ENCODE measurements at regions not wholly inside any gene's neighbourhood (a gene's known extent, or its start where the extent isn't known, plus 50 kb on each side); places are given as distances from the start of the nearest gene placed in this dataset.

DNA sequence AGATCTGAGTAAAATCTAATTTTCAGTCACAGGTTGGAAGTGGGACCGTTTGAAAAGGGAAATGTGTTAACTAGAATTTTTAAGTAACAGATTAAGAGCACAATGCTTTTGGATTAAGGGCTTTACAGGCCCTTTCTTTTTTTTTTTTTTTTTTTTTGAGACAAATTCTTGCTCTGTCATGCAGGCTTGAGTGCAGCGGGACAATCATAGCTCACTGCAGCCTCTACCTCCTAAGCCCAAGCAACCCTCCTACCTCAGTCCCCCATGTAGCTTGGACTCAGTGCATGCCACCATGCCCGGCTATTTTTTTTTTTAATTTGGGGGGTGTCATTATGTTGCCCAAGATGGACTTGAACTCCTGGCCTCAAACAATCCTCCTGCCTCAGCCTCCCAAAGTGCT, 363.7 kb downstream of the LIG4 start:
- no peak for DNase-seq

DNA sequence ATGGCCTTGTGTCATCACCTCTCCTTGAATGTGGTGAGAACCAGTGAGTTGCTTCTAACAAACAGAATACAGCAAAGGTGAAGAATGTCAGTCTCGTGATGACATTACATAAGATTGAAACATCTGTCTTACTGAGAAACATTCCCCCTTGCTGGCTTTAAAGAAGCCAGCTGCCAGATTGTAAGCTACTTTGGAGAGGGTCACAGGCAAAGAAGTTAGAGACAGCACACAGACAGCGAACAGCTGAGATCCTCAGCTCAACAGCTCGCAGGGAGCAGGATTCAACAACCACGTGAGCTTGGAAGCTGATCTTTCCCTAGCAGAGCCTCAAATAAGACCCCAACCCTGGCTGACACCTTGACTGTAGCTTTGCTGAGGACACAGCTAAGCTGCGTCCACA, 367.9 kb downstream of the LIG4 start:
- no peak for DNase-seq

DNA sequence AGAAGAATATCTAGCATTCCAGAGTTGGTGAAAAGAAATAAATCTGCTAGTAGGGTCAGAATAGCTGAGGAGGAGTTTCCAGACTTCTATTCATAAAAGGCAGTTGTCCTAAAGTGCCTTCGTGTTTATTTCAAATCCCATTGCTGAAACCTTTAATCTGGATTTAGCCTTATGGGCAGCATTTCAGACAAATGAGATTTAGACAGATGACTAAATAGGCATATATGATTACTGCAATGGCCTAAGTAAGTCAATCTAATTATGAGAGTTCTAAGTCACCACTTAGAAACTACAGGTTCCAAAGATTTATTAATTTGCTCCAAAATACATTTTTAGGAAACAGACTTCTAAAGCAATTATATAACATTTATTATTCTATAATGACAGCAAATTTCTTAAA, 368.7 kb downstream of the LIG4 start:
- DNase-seq = no peak

DNA sequence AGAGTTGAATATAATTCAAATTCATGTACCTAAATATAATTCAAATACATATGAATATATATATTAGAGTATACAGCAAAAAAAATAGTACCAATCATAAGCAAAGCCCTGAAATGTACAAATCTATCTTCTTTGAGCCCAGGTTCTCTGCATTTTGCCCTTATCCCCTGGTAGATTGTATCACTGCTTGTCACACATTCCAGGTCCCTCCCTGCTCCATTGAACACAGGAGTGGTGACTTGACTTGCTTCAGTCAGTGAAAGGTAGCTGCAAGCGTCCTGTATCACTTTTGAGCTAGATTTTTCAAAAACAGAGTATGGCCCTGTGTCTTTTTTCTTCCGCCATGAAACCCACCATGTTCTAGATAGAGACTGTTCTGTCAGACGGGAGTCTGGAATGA, 369.4 kb downstream of the LIG4 start:
- no peak for DNase-seq

DNA sequence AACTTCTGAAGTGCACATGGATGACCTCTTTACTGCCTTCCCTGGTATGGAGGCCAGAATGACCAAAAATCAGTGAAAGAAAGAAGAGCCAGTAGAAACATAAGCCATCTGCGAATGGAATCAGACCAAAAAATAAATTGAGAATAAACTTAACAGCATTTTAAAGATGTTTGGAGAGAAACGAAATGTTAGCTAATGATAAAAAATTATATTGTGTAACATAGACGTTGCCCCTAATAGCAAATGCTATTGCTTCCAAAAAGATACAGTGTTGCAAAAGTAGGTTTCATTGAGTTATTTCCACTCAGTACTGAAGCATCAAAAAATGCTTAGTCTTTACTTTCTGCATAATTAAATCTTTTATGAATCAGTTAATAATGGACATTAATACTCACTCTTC, 371.7 kb downstream of the LIG4 start:
- no peak for DNase-seq

DNA sequence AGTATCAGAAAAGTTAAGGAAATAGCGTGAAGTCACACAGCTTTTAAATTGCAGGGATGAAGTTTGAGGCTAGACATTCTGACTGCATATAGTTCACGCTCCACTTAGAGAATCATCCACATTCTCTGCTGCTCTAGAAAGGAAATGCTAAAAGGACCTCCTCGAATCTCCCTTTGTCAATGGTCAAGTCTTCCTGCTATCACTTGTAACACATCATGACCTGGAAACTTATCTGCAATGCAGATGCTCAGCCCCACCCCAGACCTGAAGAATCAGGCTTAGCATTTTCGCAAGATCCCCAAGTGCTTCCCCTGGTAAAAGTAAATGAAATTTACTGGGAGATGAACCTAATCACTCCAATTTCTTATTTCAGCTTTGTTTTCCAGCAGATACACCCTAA, 372.1 kb downstream of the LIG4 start:
- no peak for DNase-seq

DNA sequence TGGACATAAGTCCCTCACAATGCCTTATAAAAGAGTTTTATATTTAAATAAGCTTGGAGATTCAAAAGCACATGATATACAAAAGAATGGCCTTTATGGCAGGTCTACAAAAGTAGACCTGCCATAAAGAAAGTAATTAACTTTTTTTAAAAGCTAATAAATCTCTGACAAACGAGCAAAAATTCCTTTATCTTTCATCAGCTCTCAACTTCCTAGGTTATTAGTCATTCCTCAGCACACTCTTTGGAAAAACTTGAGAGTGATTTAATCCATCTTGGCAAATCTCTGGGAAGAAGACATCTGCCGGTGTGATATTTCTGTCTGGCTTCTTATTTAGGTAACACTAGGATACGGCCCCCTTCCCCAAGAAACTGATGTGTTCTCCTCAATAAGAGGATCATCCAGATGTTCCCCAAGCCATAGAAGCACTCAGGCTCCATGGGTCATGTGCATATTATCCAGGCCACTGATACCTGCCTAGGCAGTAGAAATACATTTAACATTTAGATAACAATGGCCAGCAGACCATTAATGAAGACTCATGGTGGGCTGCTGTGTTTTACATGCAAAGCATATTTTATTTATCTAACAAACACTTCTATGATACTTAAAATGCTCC, 372.7 kb downstream of the LIG4 start:
- no peak for DNase-seq

DNA sequence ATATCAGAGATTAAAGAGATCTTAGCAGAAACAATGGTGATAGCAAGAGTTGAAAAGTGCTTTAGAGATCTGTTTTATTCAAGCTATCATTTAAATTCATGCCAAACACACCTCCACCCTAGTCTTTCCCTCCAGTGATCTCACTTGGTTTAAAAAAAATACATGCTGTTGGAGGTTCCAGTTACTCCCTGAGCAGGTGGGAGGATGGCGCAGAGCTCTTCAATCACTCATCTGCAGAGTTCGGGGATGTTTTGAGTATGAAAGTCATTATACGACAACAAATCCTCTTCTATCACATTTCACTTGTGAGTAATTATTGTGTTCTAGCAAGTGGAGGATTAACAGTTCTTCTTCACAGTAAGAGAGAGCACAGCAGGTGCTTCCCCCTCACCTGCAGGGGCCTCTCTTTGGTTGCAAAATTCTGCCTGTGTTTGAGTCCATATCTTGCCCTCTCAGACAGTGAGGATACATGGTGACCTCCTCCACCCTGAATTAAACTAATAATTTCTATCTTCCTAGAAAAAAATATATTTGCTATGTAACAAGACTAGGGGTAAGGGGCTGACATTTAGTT, 376.7 kb downstream of the LIG4 start:
- DNase-seq = no peak

DNA sequence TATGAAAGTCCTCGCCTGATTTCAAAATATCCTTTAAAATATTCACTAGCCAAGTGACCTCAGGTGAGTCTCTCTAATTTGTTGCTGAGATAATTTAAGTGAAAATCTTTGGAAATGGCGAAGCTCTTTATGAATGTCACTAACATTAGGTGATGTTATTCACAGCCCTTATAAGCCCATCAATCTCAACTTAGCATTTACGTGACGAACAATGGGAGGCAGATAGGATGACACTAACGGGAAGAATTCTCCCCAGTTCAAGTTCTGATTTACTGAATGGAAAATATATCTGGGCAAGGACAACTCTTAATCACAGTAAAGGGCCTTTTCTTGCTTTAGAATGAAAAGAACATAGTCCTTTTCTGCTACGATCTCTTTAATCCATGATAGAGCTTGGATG, 378.7 kb downstream of the LIG4 start:
- no peak for DNase-seq

DNA sequence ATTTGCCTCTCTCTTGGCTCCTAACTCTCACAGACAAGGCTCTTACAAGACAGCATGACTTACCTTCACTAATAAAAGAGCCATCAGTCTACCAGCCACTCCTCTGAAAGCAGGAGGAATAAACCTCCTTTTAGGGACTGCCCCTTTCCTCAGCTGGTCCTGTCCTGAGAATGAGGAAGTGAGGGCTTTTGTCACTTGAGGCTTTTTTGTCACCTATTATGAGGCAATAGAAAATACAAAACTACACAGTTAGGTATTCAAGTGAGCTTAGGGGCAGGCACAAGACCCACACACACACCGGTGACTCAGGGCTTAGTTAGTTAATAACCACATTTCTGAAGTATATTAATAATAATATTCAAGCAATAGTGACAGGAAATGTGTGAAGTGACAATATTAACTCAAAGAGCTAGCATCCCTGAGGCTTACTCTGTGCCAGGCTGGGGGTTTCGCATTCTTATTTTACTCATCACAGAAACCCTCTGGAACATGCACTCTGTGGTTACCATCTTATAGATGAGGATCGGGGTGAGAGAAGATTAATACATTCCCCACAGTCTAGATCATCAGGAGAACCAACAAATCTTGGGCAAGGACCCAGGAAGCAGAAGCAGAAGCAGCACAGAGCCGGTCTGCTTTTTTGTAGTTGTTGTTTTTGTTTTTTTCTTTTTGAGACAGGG, 379.9 kb downstream of the LIG4 start:
- peak; percentile 18 for DNase-seq

DNA sequence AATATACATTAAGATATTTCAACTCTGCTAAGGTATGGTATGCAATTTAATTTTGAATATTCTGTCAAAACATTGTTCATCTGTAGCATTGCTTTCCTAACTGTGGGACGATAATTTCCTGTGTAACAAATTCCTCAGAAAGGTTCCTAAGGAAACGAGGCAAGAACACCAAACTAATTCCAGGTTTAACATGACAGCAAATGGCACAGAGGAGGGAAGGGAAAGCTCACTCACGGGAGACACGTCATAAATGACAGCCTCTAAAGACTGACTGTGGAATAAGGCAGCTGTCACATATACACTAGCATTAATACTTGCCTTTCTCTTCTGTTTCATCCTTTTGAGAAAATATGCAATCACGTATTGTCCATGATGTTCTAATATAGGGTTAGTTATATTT, 380.6 kb downstream of the LIG4 start:
- no peak for DNase-seq

DNA sequence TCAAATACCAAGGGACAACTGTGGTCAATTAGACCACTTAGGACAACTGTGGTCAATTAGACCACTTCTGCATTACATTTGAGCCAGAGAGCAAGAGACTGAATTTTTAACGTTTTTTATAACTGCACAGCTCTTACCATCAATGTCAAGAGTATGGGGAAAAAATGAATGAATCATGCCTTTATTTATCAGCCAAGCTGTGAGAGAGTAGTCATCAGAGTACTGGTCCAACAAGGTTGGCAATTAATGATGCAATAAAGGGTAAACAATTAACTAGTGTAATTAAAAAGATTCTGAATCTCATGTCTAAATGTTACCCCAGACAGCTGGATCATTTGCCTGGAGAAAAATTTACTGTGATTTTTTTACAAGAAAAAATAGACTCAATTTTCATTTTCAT, 381.1 kb downstream of the LIG4 start:
- no peak for DNase-seq

DNA sequence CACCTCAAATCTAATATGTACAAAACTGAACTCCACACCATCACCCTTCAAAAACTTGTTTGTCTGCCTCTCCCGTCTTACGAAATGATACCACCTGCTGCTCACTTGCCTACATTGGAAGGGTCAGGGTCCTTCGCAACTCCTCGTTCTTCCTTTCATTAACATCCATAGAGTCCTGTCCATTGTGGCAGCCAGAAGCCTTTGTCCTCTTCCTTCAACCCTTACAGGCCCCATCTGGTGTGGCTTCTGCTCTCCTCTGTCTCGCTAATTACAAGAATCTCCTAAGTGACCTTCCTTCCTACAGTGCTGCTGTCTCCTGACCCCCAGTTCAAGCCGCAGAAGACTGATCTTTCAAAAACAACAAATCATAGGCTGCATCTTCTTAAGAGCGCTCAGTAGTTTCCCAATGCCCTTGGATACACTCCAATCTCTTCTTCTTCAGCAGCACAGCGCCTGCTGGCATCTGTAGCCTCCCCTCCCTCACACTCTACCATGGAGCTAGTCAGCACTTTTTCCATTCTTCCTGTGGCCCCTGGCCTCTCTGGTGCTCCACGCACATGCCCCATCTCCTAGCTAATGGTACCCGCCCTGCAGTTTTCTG, 382.7 kb downstream of the LIG4 start:
- DNase-seq = no peak

DNA sequence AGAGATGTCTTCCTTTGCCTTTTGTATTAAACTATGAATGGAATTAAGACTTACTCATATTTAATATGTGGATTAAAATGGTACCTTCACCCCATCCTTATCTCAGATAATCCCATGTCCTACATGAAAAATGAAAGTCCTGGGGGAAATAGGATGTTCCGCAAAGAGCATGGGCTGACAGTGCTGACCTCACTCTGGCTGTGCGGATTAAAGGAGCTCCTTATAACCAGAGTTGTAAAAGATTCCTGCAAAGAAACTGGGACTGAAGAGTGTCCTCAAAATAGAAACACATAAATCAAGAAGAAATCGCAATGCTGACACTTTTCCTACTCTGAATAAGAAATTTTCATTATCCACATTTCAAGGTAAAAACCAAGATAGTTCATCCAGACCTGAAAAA, 384.5 kb downstream of the LIG4 start:
- DNase-seq = no peak

DNA sequence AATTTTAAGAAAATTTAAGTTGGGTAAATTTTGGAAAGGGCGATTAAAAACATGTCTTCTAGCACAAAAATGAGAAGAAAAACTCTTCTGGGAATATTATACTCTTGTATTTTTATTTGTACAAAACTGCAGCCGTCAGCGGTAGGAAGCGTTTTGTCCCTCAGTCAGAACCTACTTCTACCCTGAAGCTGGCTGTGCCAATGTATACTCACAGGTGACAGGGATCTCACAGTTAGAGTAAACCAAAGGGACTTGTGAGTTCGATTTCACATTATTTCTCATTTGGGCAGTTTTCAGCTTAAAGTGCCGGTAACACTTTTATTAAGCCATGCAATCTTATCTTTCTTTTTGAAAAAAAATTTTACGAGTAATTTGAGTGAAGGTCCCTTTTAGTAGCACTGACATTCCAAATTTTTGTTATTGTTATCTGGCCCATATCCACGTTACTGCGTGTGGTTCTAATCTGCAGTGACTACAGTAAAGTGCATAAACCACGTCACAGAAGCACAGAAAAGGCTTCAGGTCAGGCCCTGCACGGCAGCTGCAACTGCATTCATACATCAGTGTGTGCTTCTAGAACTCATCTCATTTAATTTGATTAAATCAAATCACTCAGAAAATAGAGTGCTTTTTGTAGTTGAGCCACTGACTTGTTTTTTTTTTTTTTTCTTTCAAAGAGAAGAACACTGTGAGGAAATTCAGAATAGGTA, 387.3 kb downstream of the LIG4 start:
- DNase-seq = no peak

DNA sequence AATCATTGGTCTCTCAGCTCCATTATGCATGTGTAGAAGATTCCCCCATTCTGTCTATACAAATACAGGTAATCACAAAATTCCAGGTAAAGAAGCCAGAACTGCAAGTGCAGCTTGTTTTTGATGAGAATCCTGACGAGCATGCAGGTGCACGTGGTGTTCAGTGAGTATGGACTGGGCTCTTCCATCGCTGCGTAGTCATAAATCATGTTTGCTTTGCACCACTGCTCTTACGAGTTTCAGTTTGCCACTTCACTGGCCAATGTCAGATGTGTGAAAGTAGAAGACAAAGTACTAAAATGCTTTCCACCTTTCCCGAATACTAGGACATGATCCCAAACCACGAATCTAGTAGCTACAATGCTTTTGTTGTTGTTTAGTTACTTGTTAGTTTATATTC, 390.7 kb downstream of the LIG4 start:
- no peak for DNase-seq

DNA sequence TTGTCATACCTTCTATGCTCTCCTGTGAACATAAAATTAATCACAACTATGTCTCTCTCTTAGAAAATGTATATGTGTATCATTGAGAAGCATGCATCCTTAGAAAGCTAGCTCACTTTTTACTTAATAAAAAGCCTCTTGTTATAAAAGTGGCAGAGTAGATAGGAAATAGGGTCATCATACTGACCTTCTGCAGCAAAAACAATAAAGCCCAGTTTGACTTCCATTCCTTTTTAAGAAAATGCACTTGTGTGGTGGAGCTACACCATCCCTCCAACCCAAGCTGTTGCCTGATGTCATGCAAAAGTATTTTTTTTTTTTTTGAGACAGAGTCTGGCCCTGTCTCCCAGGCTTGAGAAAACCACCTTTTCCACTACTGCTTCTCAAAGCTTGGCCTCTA, 393.3 kb downstream of the LIG4 start:
- no peak for DNase-seq

DNA sequence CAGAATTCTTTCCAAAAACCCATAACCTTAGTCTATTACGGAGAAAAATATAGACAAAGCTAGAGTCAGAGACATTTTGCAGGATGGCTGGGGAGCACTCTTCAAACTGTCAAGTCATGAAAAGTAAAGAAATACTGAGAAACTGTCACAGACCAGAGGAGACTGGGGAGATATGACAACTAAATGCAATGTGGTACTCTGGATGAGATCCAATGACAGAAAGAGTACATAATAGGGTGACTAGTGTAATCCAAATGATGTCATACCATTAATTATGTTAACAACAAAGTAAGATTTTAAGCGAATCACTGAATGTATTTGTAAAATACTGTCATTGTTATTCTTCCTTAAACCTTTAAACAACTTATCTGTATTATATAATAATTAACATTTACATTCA, 393.8 kb downstream of the LIG4 start:
- DNase-seq = no peak

DNA sequence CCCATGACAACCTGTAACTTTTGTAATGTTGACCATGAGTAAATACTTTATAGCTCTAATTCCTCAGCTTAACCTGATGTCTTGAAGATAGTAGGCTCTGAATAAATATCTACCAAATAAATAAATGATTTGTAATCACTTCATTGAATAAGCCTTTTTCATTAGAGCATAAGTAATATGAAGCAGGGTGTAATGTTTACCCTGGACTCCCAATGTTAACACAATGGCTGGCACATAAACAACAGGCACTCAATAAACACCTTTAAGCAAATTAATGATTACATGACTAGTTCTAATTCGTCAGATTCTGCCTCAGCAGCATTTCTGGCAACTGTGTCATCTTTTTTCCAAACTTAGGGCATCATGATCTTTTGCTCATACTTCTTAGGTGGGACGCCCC, 396.3 kb downstream of the LIG4 start:
- no peak for DNase-seq

DNA sequence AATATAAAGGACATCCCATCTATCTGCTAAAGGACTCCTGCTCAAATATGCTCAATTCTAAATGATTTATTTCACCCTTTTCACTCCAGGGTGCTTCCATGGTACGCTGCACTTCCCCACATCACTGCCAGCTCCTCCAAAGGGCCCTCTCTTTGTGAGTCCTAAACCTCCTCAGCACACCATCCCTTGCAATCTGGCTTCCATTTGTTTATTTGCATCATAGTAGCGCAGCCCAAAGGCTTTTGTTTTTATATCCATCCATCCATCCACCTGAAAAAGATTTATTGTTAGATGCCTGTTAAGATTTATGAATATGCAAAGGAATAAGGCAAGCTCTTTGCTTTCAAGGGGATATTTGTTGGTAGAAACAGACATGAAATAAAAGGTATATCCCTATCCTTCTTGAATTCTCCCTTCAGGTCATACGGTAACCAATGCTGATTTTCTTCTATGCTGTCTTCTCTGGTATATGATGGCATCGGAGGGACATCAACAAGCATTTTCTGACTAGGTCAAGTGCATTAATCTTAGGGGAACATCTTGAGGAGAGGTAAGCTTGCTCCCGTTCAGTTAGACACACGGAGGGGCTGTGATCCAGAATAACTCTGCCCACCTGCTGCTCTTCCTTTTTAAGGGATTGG, 397.6 kb downstream of the LIG4 start:
- DNase-seq = no peak

DNA sequence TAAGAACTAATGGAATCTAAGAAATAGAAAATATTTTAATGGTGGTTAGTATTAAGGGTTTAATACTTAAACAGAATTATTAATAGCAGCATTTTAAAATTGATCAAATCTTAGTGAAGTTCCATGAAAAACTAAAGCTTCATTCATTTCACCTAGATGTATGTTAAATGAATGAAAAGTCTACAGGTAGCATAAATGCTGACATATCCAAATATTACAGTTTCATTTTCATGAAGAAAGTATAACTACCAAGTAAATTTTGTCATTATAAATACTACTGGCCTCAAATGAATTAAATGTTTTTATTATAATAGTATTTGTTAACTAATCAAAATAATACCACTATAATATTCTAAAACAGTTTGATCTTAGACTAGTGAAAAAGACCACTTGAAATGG, 403.3 kb downstream of the LIG4 start:
- DNase-seq = no peak

DNA sequence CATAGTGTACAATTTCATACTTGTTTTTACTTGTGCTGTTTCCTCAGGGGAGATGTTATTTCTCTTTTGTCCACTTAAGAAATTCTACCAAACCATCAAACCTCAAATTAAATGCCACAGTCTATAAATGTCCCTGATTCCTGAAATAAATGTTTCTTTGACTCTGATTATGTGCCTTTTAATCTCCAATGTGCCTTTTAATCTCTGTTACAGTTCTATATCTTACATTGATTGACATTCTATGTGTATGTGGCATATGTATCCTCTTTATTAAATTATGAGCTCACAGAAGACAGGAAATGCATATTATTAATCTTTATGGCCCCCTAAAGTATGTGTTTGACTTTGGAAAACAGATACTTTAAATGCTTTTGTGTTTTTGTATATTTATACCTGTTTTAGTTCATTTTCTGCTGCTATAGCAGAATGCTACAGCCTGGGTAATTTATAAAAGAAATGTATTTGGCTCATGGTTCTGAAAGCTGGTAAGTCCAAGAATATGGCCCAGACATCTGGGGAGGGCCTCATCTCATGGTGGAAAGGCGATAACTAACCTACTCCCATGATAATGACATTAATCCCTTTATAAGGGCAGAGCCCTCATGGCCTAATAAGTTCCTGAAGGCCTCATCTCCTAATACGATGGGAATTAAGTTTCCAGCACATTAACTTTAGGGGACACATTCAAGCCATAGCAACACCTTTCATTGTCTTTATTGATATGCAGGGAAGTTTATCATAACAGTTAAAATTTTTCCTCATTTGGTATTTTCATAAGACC, 403.9 kb downstream of the LIG4 start:
- DNase-seq = no peak

DNA sequence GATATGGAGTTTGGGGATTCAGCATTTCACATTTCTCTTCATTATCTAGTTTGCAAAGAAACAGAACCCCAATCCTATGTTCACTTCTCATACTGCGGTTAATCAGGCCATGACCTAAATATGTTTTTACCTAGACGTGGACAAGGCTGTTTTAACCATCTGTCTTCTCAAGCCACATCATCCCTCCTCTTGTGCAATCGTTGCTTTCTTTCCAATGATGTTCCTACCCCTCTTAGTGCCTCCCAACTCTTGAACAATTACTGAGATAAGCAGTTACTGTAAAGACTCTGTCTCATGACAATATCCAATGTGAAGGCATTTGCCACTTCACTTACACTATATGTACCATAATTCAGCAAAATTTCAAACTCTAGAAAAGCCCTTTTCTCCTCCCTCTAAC, 406.2 kb downstream of the LIG4 start:
- no peak for DNase-seq

Measured in MV-4-11 (cell line).